Ishikawa (cell line): ENCODE measurements at regions not wholly inside any gene's neighbourhood (a gene's known extent, or its start where the extent isn't known, plus 50 kb on each side); places are given as distances from the start of the nearest gene placed in this dataset.

ENCODE experiments used
- EP300 ChIP-seq: IDR thresholded peaks from 2 replicates; pipeline ENCODE4 v1.6.1; 2012; ENCODE audit warnings: borderline replicate concordance
- ZBTB7A ChIP-seq: IDR thresholded peaks from 2 replicates; pipeline ENCODE4 v1.6.1; 2012; ENCODE audit warnings: low read depth

DNA sequence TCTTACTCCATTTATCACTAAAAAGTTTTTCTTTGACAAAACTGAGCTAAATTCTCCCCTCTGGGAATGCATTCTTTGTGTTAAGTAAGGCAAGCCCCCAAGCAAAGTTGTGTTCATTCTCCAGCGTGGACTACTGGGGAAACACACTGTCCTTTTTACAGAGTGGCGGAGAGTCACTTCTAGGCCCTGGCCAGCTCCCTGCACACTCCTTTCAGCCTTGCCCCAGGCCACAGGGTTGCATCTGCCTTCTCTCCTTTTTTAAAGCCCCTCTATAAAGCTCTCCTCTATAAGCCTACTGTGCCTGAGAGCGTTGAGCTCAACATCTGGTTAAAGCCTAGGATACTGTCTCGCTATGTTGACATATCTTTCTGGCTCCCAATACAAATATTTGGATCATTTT, 803.4 kb downstream of the PCDH17 start:
- no peak for TF ChIP-seq EP300
- no peak for TF ChIP-seq ZBTB7A
